Cardiac muscle cell (in vitro differentiated cells and primary cell): ENCODE measurements at regions not wholly inside any gene's neighbourhood (a gene's known extent, or its start where the extent isn't known, plus 50 kb on each side); places are given as distances from the start of the nearest gene placed in this dataset.
A peak's percentile ranks its signal among the peaks of the same experiment; 100 is the strongest.

Experiments
- DNase-seq, 2 donors: peaks; one replicate each; pipeline versions ENCODE4 v3.0.0 to v3.0.0-alpha.2; 2010 to 2017; ENCODE audit warnings: low read depth in 1 of 2, low spot score in 1 of 2
- H3K27ac ChIP-seq: fragments of 200-600 bp; sonication (generic); 2 replicates; pipeline ENCODE4 v1.5.1; 2016
- H3K27me3 ChIP-seq: fragments of 200-600 bp; sonication (generic); 2 replicates; pipeline ENCODE4 v1.6.0; 2016; ENCODE audit warnings: control low read depth
- H3K36me3 ChIP-seq: fragments of 200-600 bp; sonication (generic); 2 replicates; pipeline ENCODE4 v1.5.1; 2016; ENCODE audit warnings: control low read depth
- H3K4me1 ChIP-seq: fragments of 200-600 bp; sonication (generic); 2 replicates; pipeline ENCODE4 v1.8.1; 2017; ENCODE audit warnings: low read depth, mild to moderate bottlenecking, mixed run types
- H3K4me3 ChIP-seq: fragments of 200-600 bp; sonication (generic); 2 replicates; pipeline ENCODE4 v1.5.1; 2016; ENCODE audit warnings: mild to moderate bottlenecking
- H3K9me3 ChIP-seq: fragments of 200-600 bp; sonication (generic); 2 replicates; pipeline ENCODE4 v1.5.1; 2017; ENCODE audit warnings: low read depth, mild to moderate bottlenecking, control low read depth
- CTCF ChIP-seq: IDR thresholded peaks from 2 replicates; pipeline ENCODE4 v1.5.1; 2012; ENCODE audit warnings: low read depth, mild to moderate bottlenecking, low read length

- no peaks in the 10 kb centered on the region for H3K36me3 ChIP-seq
- no peak overlapping the region for H3K4me3 ChIP-seq
- TF ChIP-seq CTCF = no peak
- no peaks in the 10 kb centered on the region for H3K27me3 ChIP-seq
- no peak overlapping the region for H3K27ac ChIP-seq
- no peak for DNase-seq
- H3K4me1 ChIP-seq = peaks cover 28% of the 10 kb centered on the region
- no peaks in the 10 kb centered on the region for H3K9me3 ChIP-seq
Measured at GRCh38 chr3:194005930-194006501, 129.9 kb upstream of the HES1 start.

GRCh38 chr3:194007592-194008337 is 128.2 kb upstream of the HES1 start:
- TF ChIP-seq CTCF = no peak
- no peaks in the 10 kb centered on the region for H3K9me3 ChIP-seq
- no peak overlapping the region for H3K4me3 ChIP-seq
- no peak overlapping the region for H3K27ac ChIP-seq
- DNase-seq = no peak
- no peaks in the 10 kb centered on the region for H3K36me3 ChIP-seq
- peaks cover 28% of the 10 kb centered on the region for H3K4me1 ChIP-seq
- no peaks in the 10 kb centered on the region for H3K27me3 ChIP-seq

- H3K27me3 ChIP-seq = no peaks in the 10 kb centered on the region
- TF ChIP-seq CTCF = no peak
- H3K9me3 ChIP-seq = no peaks in the 10 kb centered on the region
- no peak overlapping the region for H3K27ac ChIP-seq
- H3K4me3 ChIP-seq = no peak overlapping the region
- no peaks in the 10 kb centered on the region for H3K36me3 ChIP-seq
- H3K4me1 ChIP-seq = peaks cover 15% of the 10 kb centered on the region
- peak in 1 of 2 donors; percentile 33 for DNase-seq
Measured at GRCh38 chr3:194009019-194009418, 126.9 kb upstream of the HES1 start.

- H3K4me3 ChIP-seq = no peak overlapping the region
- DNase-seq = peak in 1 of 2 donors; percentile 75
- peaks cover 8% of the 10 kb centered on the region for H3K4me1 ChIP-seq
- TF ChIP-seq CTCF = no peak
- no peaks in the 10 kb centered on the region for H3K36me3 ChIP-seq
- no peak overlapping the region for H3K27ac ChIP-seq
- H3K27me3 ChIP-seq = no peaks in the 10 kb centered on the region
- H3K9me3 ChIP-seq = no peaks in the 10 kb centered on the region
Measured at GRCh38 chr3:194009892-194010533, 125.9 kb upstream of the HES1 start.

- no peak for DNase-seq
- Histone ChIP-seq H3K4me1 (peaks cover 8% of the 10 kb centered on the region), H3K9me3 (no peaks in the 10 kb centered on the region), H3K27ac (no peak overlapping the region), H3K4me3 (no peak overlapping the region), H3K27me3 (no peaks in the 10 kb centered on the region), H3K36me3 (no peaks in the 10 kb centered on the region)
- no peak for TF ChIP-seq CTCF
Measured at GRCh38 chr3:194011807-194012206, 124.1 kb upstream of the HES1 start.
